ENCODE measurements at regions not wholly inside any gene's neighbourhood (a gene's known extent, or its start where the extent isn't known, plus 50 kb on each side); places are given as distances from the start of the nearest gene placed in this dataset.
A peak's percentile ranks its signal among the peaks of the same experiment; 100 is the strongest.

- TF ChIP-seq FOXM1 (IDR thresholded peaks at IDR 0.05; ENCODE audit: low read depth) (no peak), POLR2AphosphoS5 (IDR thresholded peaks at IDR 0.05; ENCODE audit: low read depth, low read length) (no peak), EP300 (IDR thresholded peaks at IDR 0.05; ENCODE audit: borderline replicate concordance in 1 of 2, low read depth in 1 of 2, low read length in 1 of 2) (no peak), RXRA (IDR thresholded peaks at IDR 0.05; ENCODE audit: borderline replicate concordance, low read depth) (no peak), JUND (IDR thresholded peaks at IDR 0.05) (no peak), RCOR1 (IDR thresholded peaks at IDR 0.05; ENCODE audit: low read length) (peak; percentile 33; the same call in 1 of the 2 replicates), REST (IDR thresholded peaks at IDR 0.05; ENCODE audit: low read depth, low read length) (no peak), GATA2 (CRISPR knock-in tag; IDR thresholded peaks at IDR 0.05) (peak; percentile 26; the same call in 1 of the 2 replicates), FOXJ3 (CRISPR knock-in tag; IDR thresholded peaks at IDR 0.05) (no peak)
- POLR2A ChIA-PET = no interaction called here
- 35% methylated on average over 5 of the region's 5 CpGs for WGBS (ENCODE audit: low lambda C conversion rate)
Observed at GRCh38 chr13:70969321-70969720, 861.1 kb upstream of the KLHL1 start.

GRCh38 chr13:70967564-70967963, 859.3 kb upstream of the KLHL1 start:
- H3K9ac ChIP-seq = no peak overlapping the region
- no peaks in the 10 kb centered on the region for H3K9me3 ChIP-seq
- H3K4me3 ChIP-seq (ENCODE audit: low read depth in 2 of 2, low read length in 1 of 2) = no peak overlapping the region
- no peak overlapping the region for H3K27ac ChIP-seq (ENCODE audit: low read depth in 2 of 2, low read length in 1 of 2)
- no peaks in the 10 kb centered on the region for H3K36me3 ChIP-seq (replicated peaks in 1 of 2; ENCODE audit: control insufficient read depth in 1 of 2, insufficient read depth in 2 of 2, low read length in 1 of 2)
- POLR2A ChIA-PET = no interaction called here
- CTCF ChIA-PET = no interaction called here
- no peak overlapping the region for H3K4me2 ChIP-seq
- no peak for DNase-seq
- H3K9me2 ChIP-seq = no peaks in the 10 kb centered on the region
- H4K20me1 ChIP-seq (ENCODE audit: insufficient read depth) = no peaks in the 10 kb centered on the region
- H2AFZ ChIP-seq (ENCODE audit: low read depth) = no peak overlapping the region
- H3K27me3 ChIP-seq (ENCODE audit: insufficient read depth) = no peaks in the 10 kb centered on the region
- no peaks in the 10 kb centered on the region for H3K79me2 ChIP-seq (ENCODE audit: insufficient read depth)
- peaks cover 0 to 2% of the 10 kb centered on the region in 2 experiments; a peak in 1 of 4 replicates for H3K4me1 ChIP-seq (ENCODE audit: control insufficient read depth in 1 of 2, insufficient read depth in 2 of 2, low read depth in 1 of 2, low read length in 1 of 2)
- H3F3A ChIP-seq (replicated peaks; ENCODE audit: insufficient read depth) = no peaks in the 10 kb centered on the region
- WGBS (ENCODE audit: low lambda C conversion rate) = 70% methylated on average over 5 of the region's 9 CpGs
- TF ChIP-seq SMC3 (IDR thresholded peaks at IDR 0.05; ENCODE audit: low read depth, low read length) (no peak), MAX (IDR thresholded peaks at IDR 0.05; ENCODE audit: low read depth) (no peak), SIN3A (IDR thresholded peaks at IDR 0.05; ENCODE audit: borderline replicate concordance, low read depth, low read length) (no peak), YY1 (IDR thresholded peaks at IDR 0.05; ENCODE audit: low read depth) (no peak), TEAD4 (IDR thresholded peaks at IDR 0.05; ENCODE audit: borderline replicate concordance, insufficient read depth) (no peak), MXI1 (IDR thresholded peaks at IDR 0.05; ENCODE audit: low read depth, low read length) (no peak), USF1 (IDR thresholded peaks at IDR 0.05; ENCODE audit: borderline replicate concordance, low read depth) (no peak), TAF1 (IDR thresholded peaks at IDR 0.05; ENCODE audit: borderline replicate concordance, low read depth, low read length) (no peak), FOSL2 (IDR thresholded peaks at IDR 0.05; ENCODE audit: borderline replicate concordance, low read depth) (no peak), GABPA (IDR thresholded peaks at IDR 0.05; ENCODE audit: low read depth) (no peak), FOXJ3 (CRISPR knock-in tag; IDR thresholded peaks at IDR 0.05) (no peak), ELF1 (IDR thresholded peaks at IDR 0.05) (no peak)
- TF ChIP-seq, protein P1, sequence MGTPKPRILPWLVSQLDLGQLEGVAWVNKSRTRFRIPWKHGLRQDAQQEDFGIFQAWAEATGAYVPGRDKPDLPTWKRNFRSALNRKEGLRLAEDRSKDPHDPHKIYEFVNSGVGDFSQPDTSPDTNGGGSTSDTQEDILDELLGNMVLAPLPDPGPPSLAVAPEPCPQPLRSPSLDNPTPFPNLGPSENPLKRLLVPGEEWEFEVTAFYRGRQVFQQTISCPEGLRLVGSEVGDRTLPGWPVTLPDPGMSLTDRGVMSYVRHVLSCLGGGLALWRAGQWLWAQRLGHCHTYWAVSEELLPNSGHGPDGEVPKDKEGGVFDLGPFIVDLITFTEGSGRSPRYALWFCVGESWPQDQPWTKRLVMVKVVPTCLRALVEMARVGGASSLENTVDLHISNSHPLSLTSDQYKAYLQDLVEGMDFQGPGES (IDR thresholded peaks at IDR 0.05; ENCODE audit: low read depth, low read length) = no peak
- TF ChIP-seq, protein P2, sequence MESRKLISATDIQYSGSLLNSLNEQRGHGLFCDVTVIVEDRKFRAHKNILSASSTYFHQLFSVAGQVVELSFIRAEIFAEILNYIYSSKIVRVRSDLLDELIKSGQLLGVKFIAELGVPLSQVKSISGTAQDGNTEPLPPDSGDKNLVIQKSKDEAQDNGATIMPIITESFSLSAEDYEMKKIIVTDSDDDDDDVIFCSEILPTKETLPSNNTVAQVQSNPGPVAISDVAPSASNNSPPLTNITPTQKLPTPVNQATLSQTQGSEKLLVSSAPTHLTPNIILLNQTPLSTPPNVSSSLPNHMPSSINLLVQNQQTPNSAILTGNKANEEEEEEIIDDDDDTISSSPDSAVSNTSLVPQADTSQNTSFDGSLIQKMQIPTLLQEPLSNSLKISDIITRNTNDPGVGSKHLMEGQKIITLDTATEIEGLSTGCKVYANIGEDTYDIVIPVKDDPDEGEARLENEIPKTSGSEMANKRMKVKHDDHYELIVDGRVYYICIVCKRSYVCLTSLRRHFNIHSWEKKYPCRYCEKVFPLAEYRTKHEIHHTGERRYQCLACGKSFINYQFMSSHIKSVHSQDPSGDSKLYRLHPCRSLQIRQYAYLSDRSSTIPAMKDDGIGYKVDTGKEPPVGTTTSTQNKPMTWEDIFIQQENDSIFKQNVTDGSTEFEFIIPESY (IDR thresholded peaks at IDR 0.05; ENCODE audit: borderline replicate concordance, low read depth) = no peak

More at GRCh38 chr13:70969321-70969720, 861.1 kb upstream of the KLHL1 start:
- H2AFZ ChIP-seq (ENCODE audit: low read depth) = no peak overlapping the region
- H3K36me3 ChIP-seq (replicated peaks in 1 of 2; ENCODE audit: control insufficient read depth in 1 of 2, insufficient read depth in 2 of 2, low read length in 1 of 2) = no peaks in the 10 kb centered on the region
- CTCF ChIA-PET = interaction anchor here (1.8 kb wide), 1 partner anchor 8 kb away, joined by 5 read pairs; no protein-coding TSS in a partner anchor
- H4K20me1 ChIP-seq (ENCODE audit: insufficient read depth) = no peaks in the 10 kb centered on the region
- H3K27ac ChIP-seq (ENCODE audit: low read depth in 2 of 2, low read length in 1 of 2) = no peak overlapping the region
- no peaks in the 10 kb centered on the region for H3K79me2 ChIP-seq (ENCODE audit: insufficient read depth)
- H3F3A ChIP-seq (replicated peaks; ENCODE audit: insufficient read depth) = no peaks in the 10 kb centered on the region
- no peaks in the 10 kb centered on the region for H3K9me2 ChIP-seq
- peak; percentile 3 for DNase-seq
- no peaks in the 10 kb centered on the region for H3K9me3 ChIP-seq
- no peak overlapping the region for H3K9ac ChIP-seq
- no peak overlapping the region for H3K4me3 ChIP-seq (ENCODE audit: low read depth in 2 of 2, low read length in 1 of 2)
- H3K4me2 ChIP-seq = no peak overlapping the region
- H3K27me3 ChIP-seq (ENCODE audit: insufficient read depth) = no peaks in the 10 kb centered on the region
- H3K4me1 ChIP-seq (ENCODE audit: control insufficient read depth in 1 of 2, insufficient read depth in 2 of 2, low read depth in 1 of 2, low read length in 1 of 2) = peaks cover 0 to 2% of the 10 kb centered on the region in 2 experiments; a peak in 1 of 4 replicates
